DND-41 (cell line): ENCODE measurements at regions not wholly inside any gene's neighbourhood (a gene's known extent, or its start where the extent isn't known, plus 50 kb on each side); places are given as distances from the start of the nearest gene placed in this dataset.

Experiments used
- ATAC-seq: fragments of 200-7000 bp; cut with Tn5 transposase; 3 replicates; pipeline ENCODE4 v1.9.1; 2021; ENCODE audit warnings: low read depth; ENCODE audit not compliant: insufficient read depth
- DNase-seq: peaks from one replicate; pipeline ENCODE4 v3.0.0-alpha.2; 2020
- H2AFZ ChIP-seq: 2 replicates; pipeline ENCODE4 v1.6.0; 2012; ENCODE audit warnings: low read depth, low read length
- H3K27ac ChIP-seq: 2 replicates; pipeline ENCODE4 v1.5.1; 2012; ENCODE audit warnings: low read length, inconsistent platforms
- H3K27me3 ChIP-seq: fragments of 200-600 bp; sonication (generic); 2 replicates; pipeline ENCODE4 v1.6.0; 2012; ENCODE audit warnings: low read length, mild to moderate bottlenecking, inconsistent platforms; ENCODE audit not compliant: insufficient read depth, poor library complexity
- H3K36me3 ChIP-seq: 2 replicates; pipeline ENCODE4 v1.5.1; 2012; ENCODE audit warnings: low read length, inconsistent platforms; ENCODE audit not compliant: insufficient read depth
- H3K4me1 ChIP-seq: 2 replicates; pipeline ENCODE4 v1.5.1; 2012; ENCODE audit warnings: mild to moderate bottlenecking, low read length; ENCODE audit not compliant: insufficient read depth
- H3K4me2 ChIP-seq: 2 replicates; pipeline ENCODE4 v1.6.0; 2012; ENCODE audit warnings: mild to moderate bottlenecking, moderate library complexity, low read length, inconsistent platforms; ENCODE audit not compliant: insufficient read depth
- H3K4me3 ChIP-seq, 2 experiments: fragments of 200-600 bp in 1 of 2; shearing (Covaris generic) in 1 of 2; 2 replicates each; pipeline ENCODE4 v1.5.1; 2012 to 2016; ENCODE audit warnings: inconsistent platforms in 2 of 2, low read length in 2 of 2, mild to moderate bottlenecking in 2 of 2, low read depth in 1 of 2, moderate library complexity in 1 of 2
- H3K79me2 ChIP-seq: 2 replicates; pipeline ENCODE4 v1.6.0; 2012; ENCODE audit warnings: low read length, inconsistent platforms; ENCODE audit not compliant: insufficient read depth
- H3K9ac ChIP-seq: 2 replicates; pipeline ENCODE4 v1.6.0; 2012; ENCODE audit warnings: low read depth, mild to moderate bottlenecking, inconsistent platforms, low read length, moderate library complexity
- H3K9me3 ChIP-seq: 2 replicates; pipeline ENCODE4 v1.5.1; 2012; ENCODE audit warnings: low read length, moderate library complexity, mild to moderate bottlenecking, inconsistent platforms; ENCODE audit not compliant: insufficient read depth, severe bottlenecking
- H4K20me1 ChIP-seq: 2 replicates; pipeline ENCODE4 v1.6.0; 2012; ENCODE audit warnings: low read length; ENCODE audit not compliant: insufficient read depth
- CTCF ChIP-seq: IDR thresholded peaks from 2 replicates; pipeline ENCODE4 v1.5.1; 2012; ENCODE audit warnings: borderline replicate concordance, low read length, moderate library complexity, mild to moderate bottlenecking; ENCODE audit not compliant: poor library complexity, severe bottlenecking; ENCODE audit errors: extremely low read depth
- EZH2 ChIP-seq: IDR thresholded peaks from 3 replicates; pipeline ENCODE4 v1.6.1; 2012; ENCODE audit warnings: borderline replicate concordance, low read depth, mild to moderate bottlenecking, moderate library complexity, low read length, inconsistent platforms; ENCODE audit not compliant: severe bottlenecking

DNA sequence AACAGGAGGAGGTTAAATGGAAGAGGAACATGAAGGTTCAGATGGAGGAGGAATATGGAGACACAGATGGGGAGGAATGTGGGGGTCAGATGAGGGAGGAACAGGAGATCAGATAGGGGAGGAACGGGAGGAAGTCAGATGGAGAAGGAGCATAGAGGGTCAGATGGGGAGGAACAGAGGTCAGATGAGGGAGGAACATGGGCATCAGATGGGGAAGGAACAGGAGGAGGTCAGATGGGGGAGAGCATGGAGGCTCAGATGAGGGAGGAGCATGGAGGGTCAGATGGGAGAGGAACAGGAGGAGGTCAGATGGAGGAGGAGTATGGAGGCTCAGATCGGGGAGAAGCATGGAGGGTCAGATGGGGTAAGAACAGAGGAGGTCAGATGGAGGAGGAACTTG is 290.6 kb downstream of the BMP7 start:
- no peak for ATAC-seq
- no peaks in the 10 kb centered on the region; the same call in none of the 2 replicates for H4K20me1 ChIP-seq
- TF ChIP-seq CTCF (no peak), EZH2 (no peak)
- H3K27me3 ChIP-seq, result peaks cover 24% of the 10 kb centered on the region
- H2AFZ ChIP-seq, result no peak overlapping the region
- no peaks in the 10 kb centered on the region for H3K36me3 ChIP-seq
- H3K4me1 ChIP-seq, result no peaks in the 10 kb centered on the region
- DNase-seq, result no peak
- no peak overlapping the region for H3K9ac ChIP-seq
- H3K9me3 ChIP-seq, result no peaks in the 10 kb centered on the region
- no peak overlapping the region for H3K4me2 ChIP-seq
- no peak overlapping the region for H3K27ac ChIP-seq
- no peak overlapping the region for H3K4me3 ChIP-seq
- no peaks in the 10 kb centered on the region for H3K79me2 ChIP-seq

- Histone ChIP-seq H3K79me2 (no peaks in the 10 kb centered on the region), H3K27ac (no peak overlapping the region), H3K9ac (no peak overlapping the region), H2AFZ (no peak overlapping the region), H3K9me3 (no peaks in the 10 kb centered on the region), H3K4me2 (no peak overlapping the region), H3K4me1 (no peaks in the 10 kb centered on the region), H3K4me3 (no peak overlapping the region), H3K27me3 (peaks cover 27% of the 10 kb centered on the region), H3K36me3 (no peaks in the 10 kb centered on the region), H4K20me1 (no peaks in the 10 kb centered on the region; the same call in none of the 2 replicates)
- DNase-seq, result no peak
- ATAC-seq, result no peak
- no peak for TF ChIP-seq EZH2
- TF ChIP-seq CTCF, result no peak
Observed at GRCh38 chr20:56976336-56976735, 290.1 kb downstream of the BMP7 start.

DNA sequence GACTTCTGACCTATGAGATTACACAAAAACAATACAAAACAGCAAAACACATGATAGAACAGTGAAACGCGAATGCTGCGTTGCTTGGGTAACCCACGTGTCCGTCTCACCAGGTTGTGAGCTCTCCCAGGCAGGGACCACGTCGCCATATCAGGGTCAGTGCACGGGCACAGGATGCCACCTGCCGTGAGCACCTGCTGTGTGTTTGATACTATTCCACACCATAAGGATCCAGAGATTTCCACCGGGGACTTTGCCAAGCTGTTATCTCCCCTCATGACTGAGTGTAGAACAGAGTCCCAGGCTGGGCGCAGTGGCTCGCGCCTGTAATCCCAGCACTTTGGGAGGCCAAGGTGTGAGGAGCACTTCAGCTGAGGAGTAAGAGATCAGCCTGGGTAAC is 288.0 kb downstream of the BMP7 start:
- TF ChIP-seq EZH2 (no peak), CTCF (no peak)
- Histone ChIP-seq H3K4me1 (no peaks in the 10 kb centered on the region), H3K79me2 (no peaks in the 10 kb centered on the region), H4K20me1 (no peaks in the 10 kb centered on the region; the same call in 1 of the 2 replicates), H3K9ac (no peak overlapping the region), H3K4me2 (no peak overlapping the region), H2AFZ (no peak overlapping the region), H3K9me3 (no peaks in the 10 kb centered on the region), H3K27ac (no peak overlapping the region), H3K36me3 (no peaks in the 10 kb centered on the region), H3K27me3 (peaks cover 20% of the 10 kb centered on the region), H3K4me3 (no peak overlapping the region)
- no peak for DNase-seq
- ATAC-seq, result no peak

- ATAC-seq, result no peak
Observed at GRCh38 chr20:56979125-56979524, 287.3 kb downstream of the BMP7 start.

More at GRCh38 chr20:56979125-56979524, 287.3 kb downstream of the BMP7 start:
- no peak overlapping the region for H3K9ac ChIP-seq
- no peaks in the 10 kb centered on the region; the same call in 1 of the 2 replicates for H4K20me1 ChIP-seq
- TF ChIP-seq CTCF (no peak), EZH2 (no peak)
- no peak overlapping the region for H3K4me2 ChIP-seq
- H3K4me1 ChIP-seq, result no peaks in the 10 kb centered on the region
- H3K27ac ChIP-seq, result no peak overlapping the region
- H2AFZ ChIP-seq, result no peak overlapping the region
- H3K4me3 ChIP-seq, result no peak overlapping the region
- DNase-seq, result no peak
- peaks cover under 1% of the 10 kb centered on the region for H3K9me3 ChIP-seq
- H3K79me2 ChIP-seq, result no peaks in the 10 kb centered on the region
- H3K36me3 ChIP-seq, result no peaks in the 10 kb centered on the region
- H3K27me3 ChIP-seq, result peaks cover 15% of the 10 kb centered on the region
